ENCODE measurements at regions not wholly inside any gene's neighbourhood (a gene's known extent, or its start where the extent isn't known, plus 50 kb on each side); places are given as distances from the start of the nearest gene placed in this dataset.

DNA sequence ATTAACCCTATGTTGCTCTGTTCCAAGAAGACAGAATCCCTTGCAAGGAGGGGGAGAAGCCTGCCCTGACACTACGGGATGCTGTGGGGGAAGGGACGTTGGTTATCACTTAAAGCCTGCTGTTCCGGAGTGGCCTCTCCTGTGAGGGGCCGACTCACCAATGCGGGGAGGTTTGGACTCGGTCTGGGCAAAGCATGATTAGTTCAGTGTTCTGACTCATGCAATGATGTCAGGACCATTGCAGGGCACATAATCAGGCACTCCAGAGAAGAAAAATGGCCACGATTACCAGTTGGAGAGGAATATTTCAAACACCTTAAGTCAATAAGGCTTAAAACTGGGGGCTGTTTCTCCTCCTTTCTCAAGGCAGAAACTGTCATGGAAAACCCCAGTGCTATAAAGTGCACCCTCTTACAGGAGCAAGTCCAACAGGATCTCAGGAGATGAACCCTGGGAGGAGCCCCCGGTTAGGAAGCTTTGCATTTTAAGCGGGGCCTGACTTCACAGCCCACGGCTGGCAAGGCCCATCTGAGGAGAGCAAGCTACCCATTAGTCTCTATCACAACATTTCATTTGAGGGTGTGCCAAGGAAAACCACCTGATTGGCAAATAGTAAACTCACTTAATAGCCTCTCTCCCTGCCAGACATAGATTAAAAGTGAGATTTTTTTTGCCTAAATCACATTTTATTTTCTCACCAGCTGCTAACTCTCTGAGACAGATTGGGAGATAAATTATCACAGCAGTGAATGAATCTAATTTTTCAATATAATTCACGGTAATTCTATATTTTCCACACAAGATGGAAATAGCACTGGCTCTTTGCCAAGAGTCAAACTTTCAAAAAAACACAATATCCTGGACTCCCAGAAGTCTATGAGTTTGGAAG lies 202.5 kb downstream of the C1orf94 start:
- Mint-ChIP-seq H3K9me3 (ENCODE audit: unreplicated experiment) (peaks cover 28% of the 10 kb centered on the region), H3K4me1 (ENCODE audit: insufficient read depth, unreplicated experiment) (no peaks in the 10 kb centered on the region), H3K27me3 (ENCODE audit: insufficient read depth, unreplicated experiment) (no peaks in the 10 kb centered on the region), H3K4me3 (ENCODE audit: unreplicated experiment) (no peak overlapping the region), H3K27ac (ENCODE audit: low read depth, unreplicated experiment) (no peak overlapping the region), H3K36me3 (ENCODE audit: insufficient read depth, unreplicated experiment) (no peaks in the 10 kb centered on the region)
- no TSS peak for BruUV-seq (replicated peaks)
- intact Hi-C loops (cut with micrococcal nuclease): no loop called here
- TF ChIP-seq, protein P1, sequence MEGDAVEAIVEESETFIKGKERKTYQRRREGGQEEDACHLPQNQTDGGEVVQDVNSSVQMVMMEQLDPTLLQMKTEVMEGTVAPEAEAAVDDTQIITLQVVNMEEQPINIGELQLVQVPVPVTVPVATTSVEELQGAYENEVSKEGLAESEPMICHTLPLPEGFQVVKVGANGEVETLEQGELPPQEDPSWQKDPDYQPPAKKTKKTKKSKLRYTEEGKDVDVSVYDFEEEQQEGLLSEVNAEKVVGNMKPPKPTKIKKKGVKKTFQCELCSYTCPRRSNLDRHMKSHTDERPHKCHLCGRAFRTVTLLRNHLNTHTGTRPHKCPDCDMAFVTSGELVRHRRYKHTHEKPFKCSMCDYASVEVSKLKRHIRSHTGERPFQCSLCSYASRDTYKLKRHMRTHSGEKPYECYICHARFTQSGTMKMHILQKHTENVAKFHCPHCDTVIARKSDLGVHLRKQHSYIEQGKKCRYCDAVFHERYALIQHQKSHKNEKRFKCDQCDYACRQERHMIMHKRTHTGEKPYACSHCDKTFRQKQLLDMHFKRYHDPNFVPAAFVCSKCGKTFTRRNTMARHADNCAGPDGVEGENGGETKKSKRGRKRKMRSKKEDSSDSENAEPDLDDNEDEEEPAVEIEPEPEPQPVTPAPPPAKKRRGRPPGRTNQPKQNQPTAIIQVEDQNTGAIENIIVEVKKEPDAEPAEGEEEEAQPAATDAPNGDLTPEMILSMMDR (IDR thresholded peaks at IDR 0.05; ENCODE audit: unreplicated experiment): no peak
- CTCF ChIA-PET: no interaction called here
- POLR2A ChIA-PET: no interaction called here
- DNase-seq (ENCODE audit: unreplicated experiment): no peak

DNA sequence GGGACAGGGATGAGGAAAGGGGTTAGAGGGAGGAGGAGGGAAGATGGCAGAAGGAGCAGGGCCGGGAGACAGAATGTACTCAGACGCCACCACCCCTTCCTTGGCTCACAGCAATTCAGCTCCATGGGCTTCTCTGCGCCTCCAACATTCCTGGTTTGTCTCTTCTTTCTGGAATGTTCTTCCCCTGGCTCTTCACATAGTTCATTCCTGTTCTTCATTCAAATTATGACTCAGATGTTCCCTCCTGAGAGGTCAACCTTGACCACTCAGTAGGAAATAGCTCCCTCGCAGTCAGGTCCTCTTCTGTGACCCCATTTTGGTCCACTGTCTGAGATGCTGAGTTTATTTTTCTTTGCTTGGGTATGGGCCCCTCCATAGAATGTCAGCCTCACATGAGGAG lies 203.2 kb downstream of the C1orf94 start:
- TF ChIP-seq, protein P1 (IDR thresholded peaks at IDR 0.05; ENCODE audit: unreplicated experiment): no peak
- H3K4me3 Mint-ChIP-seq (ENCODE audit: unreplicated experiment): no peak overlapping the region
- intact Hi-C loops (cut with micrococcal nuclease): no loop called here
- H3K36me3 Mint-ChIP-seq (ENCODE audit: insufficient read depth, unreplicated experiment): no peaks in the 10 kb centered on the region
- POLR2A ChIA-PET: no interaction called here
- H3K27me3 Mint-ChIP-seq (ENCODE audit: insufficient read depth, unreplicated experiment): no peaks in the 10 kb centered on the region
- peaks cover 29% of the 10 kb centered on the region for H3K9me3 Mint-ChIP-seq (ENCODE audit: unreplicated experiment)
- no peaks in the 10 kb centered on the region for H3K4me1 Mint-ChIP-seq (ENCODE audit: insufficient read depth, unreplicated experiment)
- H3K27ac Mint-ChIP-seq (ENCODE audit: low read depth, unreplicated experiment): no peak overlapping the region
- CTCF ChIA-PET: no interaction called here
- no TSS peak for BruUV-seq (replicated peaks)
- no peak for DNase-seq (ENCODE audit: unreplicated experiment)

DNA sequence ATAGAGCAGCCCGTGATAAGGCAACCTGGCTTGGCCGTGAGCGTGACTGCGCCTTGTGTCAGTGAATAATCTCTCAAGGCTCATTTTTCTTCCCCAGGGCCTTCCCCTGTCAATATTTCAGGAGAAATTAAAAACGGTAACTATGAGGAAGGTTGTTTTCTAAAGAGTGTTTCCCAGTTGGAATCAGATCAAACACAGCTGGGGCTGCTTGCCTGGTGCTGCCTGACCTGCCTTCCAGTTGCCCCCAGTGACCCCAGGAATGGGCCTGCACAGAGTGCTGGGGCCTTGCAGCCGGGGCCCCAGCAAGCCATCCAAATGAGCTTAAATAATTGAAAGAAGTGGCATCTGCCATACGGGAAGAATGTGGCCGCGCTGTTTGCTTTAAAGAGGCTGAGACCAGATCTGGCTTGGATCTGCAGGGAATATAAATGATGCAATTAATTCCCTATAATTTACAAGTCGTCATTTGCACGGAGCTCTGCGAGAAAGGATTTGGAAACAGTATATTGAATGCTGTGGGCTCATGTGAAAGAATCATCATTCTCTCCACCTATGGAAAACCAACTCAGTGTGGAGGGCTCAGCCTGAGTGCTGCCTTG lies 203.9 kb downstream of the C1orf94 start:
- TF ChIP-seq, protein P1 (IDR thresholded peaks at IDR 0.05; ENCODE audit: unreplicated experiment): no peak
- CTCF ChIA-PET: interaction anchor here (1.0 kb wide), 1 partner anchor 267 kb away, joined by 3 read pairs; no protein-coding TSS in a partner anchor
- Mint-ChIP-seq H3K36me3 (ENCODE audit: insufficient read depth, unreplicated experiment) (no peaks in the 10 kb centered on the region), H3K4me1 (ENCODE audit: insufficient read depth, unreplicated experiment) (no peaks in the 10 kb centered on the region), H3K4me3 (ENCODE audit: unreplicated experiment) (no peak overlapping the region), H3K27ac (ENCODE audit: low read depth, unreplicated experiment) (no peak overlapping the region), H3K27me3 (ENCODE audit: insufficient read depth, unreplicated experiment) (no peaks in the 10 kb centered on the region), H3K9me3 (ENCODE audit: unreplicated experiment) (peaks cover 36% of the 10 kb centered on the region)
- POLR2A ChIA-PET: no interaction called here
- BruUV-seq (replicated peaks): no TSS peak
- intact Hi-C loops (cut with micrococcal nuclease): no loop called here
- DNase-seq (ENCODE audit: unreplicated experiment): no peak

DNA sequence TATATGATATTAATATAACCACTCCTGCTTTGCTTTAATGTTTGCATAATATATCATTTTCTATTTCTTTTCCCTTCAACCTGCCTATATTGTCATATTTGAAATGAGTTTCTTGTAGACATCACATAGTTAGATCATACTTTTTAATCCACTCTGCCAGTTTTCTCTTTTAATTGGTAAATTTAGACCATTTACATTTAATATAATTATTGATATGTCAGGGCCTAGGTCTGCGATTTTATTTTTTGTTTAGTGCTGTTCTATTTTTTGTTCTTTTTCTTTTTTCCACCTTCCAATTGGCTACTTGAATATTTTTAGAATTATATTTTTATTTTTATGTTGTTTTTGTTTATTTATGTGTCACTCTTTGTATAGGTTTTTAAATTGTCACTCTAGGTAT lies 213.3 kb downstream of the C1orf94 start:
- Mint-ChIP-seq H3K4me3 (ENCODE audit: unreplicated experiment) (no peak overlapping the region), H3K4me1 (ENCODE audit: insufficient read depth, unreplicated experiment) (no peaks in the 10 kb centered on the region), H3K9me3 (ENCODE audit: unreplicated experiment) (peaks cover 49% of the 10 kb centered on the region), H3K27me3 (ENCODE audit: insufficient read depth, unreplicated experiment) (no peaks in the 10 kb centered on the region), H3K36me3 (ENCODE audit: insufficient read depth, unreplicated experiment) (no peaks in the 10 kb centered on the region), H3K27ac (ENCODE audit: low read depth, unreplicated experiment) (no peak overlapping the region)
- POLR2A ChIA-PET: no interaction called here
- no peak for DNase-seq (ENCODE audit: unreplicated experiment)
- BruUV-seq (replicated peaks): no TSS peak
- intact Hi-C loops (cut with micrococcal nuclease): no loop called here
- CTCF ChIA-PET: no interaction called here
- TF ChIP-seq, protein P1 (IDR thresholded peaks at IDR 0.05; ENCODE audit: unreplicated experiment): no peak

Data from MCF 10A (cell line).